Fibroblast of lung (primary cell): ENCODE measurements at regions not wholly inside any gene's neighbourhood (a gene's known extent, or its start where the extent isn't known, plus 50 kb on each side); places are given as distances from the start of the nearest gene placed in this dataset.

ENCODE experiments used
- DNase-seq, 2 donors: peaks; one replicate each; pipeline versions ENCODE4 v3.0.0 to v3.0.0-alpha.2; 2010; ENCODE audit warnings: low read depth in 2 of 2
- H2AFZ ChIP-seq: 2 replicates; pipeline ENCODE4 v1.5.1; 2012; ENCODE audit warnings: low read length, control low read depth, inconsistent platforms
- H3K27ac ChIP-seq: 2 replicates; pipeline ENCODE4 v1.5.1; 2011; ENCODE audit warnings: low read length, control low read depth; ENCODE audit not compliant: insufficient read depth
- H3K27me3 ChIP-seq: 2 replicates; pipeline ENCODE4 v1.5.1; 2011; ENCODE audit warnings: mild to moderate bottlenecking, low read length; ENCODE audit not compliant: control insufficient read depth, insufficient read depth
- H3K36me3 ChIP-seq: 2 replicates; pipeline ENCODE4 v1.5.1; 2011; ENCODE audit warnings: low read length; ENCODE audit not compliant: control insufficient read depth, insufficient read depth
- H3K4me1 ChIP-seq: 2 replicates; pipeline ENCODE4 v1.5.1; 2011; ENCODE audit warnings: low read length; ENCODE audit not compliant: control insufficient read depth, insufficient read depth; ENCODE audit errors: extremely low read depth
- H3K4me2 ChIP-seq: 2 replicates; pipeline ENCODE4 v1.5.1; 2011; ENCODE audit warnings: low read length, control low read depth; ENCODE audit not compliant: insufficient read depth; ENCODE audit errors: extremely low read depth
- H3K4me3 ChIP-seq, 4 experiments: fragments of 200-600 bp in 1 of 4; sonication (generic) in 1 of 4; replicated peaks in 1 of 4; 2 replicates each; pipeline ENCODE4 v1.5.1; 2011 to 2016; ENCODE audit warnings: low read length in 4 of 4, low read depth in 3 of 4, mild to moderate bottlenecking in 3 of 4, control low read depth in 2 of 4, inconsistent platforms in 1 of 4, mixed read lengths in 1 of 4; ENCODE audit not compliant: insufficient read depth in 1 of 4; ENCODE audit errors: control extremely low read depth in 1 of 4
- H3K79me2 ChIP-seq: 2 replicates; pipeline ENCODE4 v1.5.1; 2012; ENCODE audit warnings: mild to moderate bottlenecking, low read length, inconsistent platforms; ENCODE audit not compliant: control insufficient read depth, insufficient read depth
- H3K9ac ChIP-seq: 2 replicates; pipeline ENCODE4 v1.5.1; 2011; ENCODE audit warnings: mild to moderate bottlenecking, low read length, control low read depth; ENCODE audit not compliant: insufficient read depth
- H3K9me3 ChIP-seq: 2 replicates; pipeline ENCODE4 v1.5.1; 2012; ENCODE audit warnings: low read depth, low read length; ENCODE audit not compliant: control insufficient read depth, insufficient read depth
- H4K20me1 ChIP-seq: 2 replicates; pipeline ENCODE4 v1.5.1; 2011; ENCODE audit warnings: low read length; ENCODE audit not compliant: control insufficient read depth, insufficient read depth; ENCODE audit errors: extremely low read depth
- CTCF ChIP-seq, 2 donors: IDR thresholded peaks in 1 of 2; conservative IDR thresholded peaks in 1 of 2; 1 replicate in 1 of 2; 2 replicates in 1 of 2; pipeline ENCODE4 v1.5.1; 2011 to 2012; ENCODE audit warnings: low read length in 2 of 2, control low read depth in 1 of 2, inconsistent platforms in 1 of 2, low read depth in 1 of 2, mild to moderate bottlenecking in 1 of 2
- EZH2 ChIP-seq: IDR thresholded peaks from 2 replicates; pipeline ENCODE4 v1.5.1; 2012; ENCODE audit warnings: low read length, control low read depth, mild to moderate bottlenecking; ENCODE audit errors: missing control alignments

- no peaks in the 10 kb centered on the region for H3K4me1 ChIP-seq
- no peak overlapping the region for H3K4me3 ChIP-seq
- no peaks in the 10 kb centered on the region for H3K79me2 ChIP-seq
- no peaks in the 10 kb centered on the region for H3K9me3 ChIP-seq
- no peaks in the 10 kb centered on the region for H4K20me1 ChIP-seq
- no peaks in the 10 kb centered on the region for H3K36me3 ChIP-seq
- no peak for TF ChIP-seq CTCF (conservative IDR thresholded peaks at IDR 0.05 in 1 of 2, IDR thresholded peaks at IDR 0.05 in 1 of 2; ENCODE audit: low read depth in 1 of 2, low read length in 2 of 2)
- TF ChIP-seq EZH2, result no peak
- H3K27ac ChIP-seq, result no peak overlapping the region
- no peak overlapping the region for H3K4me2 ChIP-seq
- no peaks in the 10 kb centered on the region for H3K27me3 ChIP-seq
- DNase-seq, result no peak
- H2AFZ ChIP-seq, result no peak overlapping the region
- no peak overlapping the region for H3K9ac ChIP-seq
These were observed 92.9 kb upstream of the USP38 start for GRCh38 chr4:143091862-143092261.

GRCh38 chr4:143095447-143095846 lies 89.3 kb upstream of the USP38 start:
- no peak for TF ChIP-seq EZH2
- Histone ChIP-seq H3K79me2 (no peaks in the 10 kb centered on the region), H2AFZ (no peak overlapping the region)

GRCh38 chr4:143097751-143098150 lies 87.0 kb upstream of the USP38 start:
- H3K4me1 ChIP-seq, result no peaks in the 10 kb centered on the region
- no peaks in the 10 kb centered on the region for H3K79me2 ChIP-seq
- H2AFZ ChIP-seq, result no peak overlapping the region
- no peaks in the 10 kb centered on the region for H4K20me1 ChIP-seq
- H3K9ac ChIP-seq, result no peak overlapping the region
- H3K27ac ChIP-seq, result no peak overlapping the region
- H3K27me3 ChIP-seq, result no peaks in the 10 kb centered on the region
- DNase-seq, result no peak
- H3K4me2 ChIP-seq, result no peak overlapping the region
- H3K4me3 ChIP-seq, result no peak overlapping the region
- H3K36me3 ChIP-seq, result no peaks in the 10 kb centered on the region
- no peak for TF ChIP-seq CTCF (conservative IDR thresholded peaks at IDR 0.05 in 1 of 2, IDR thresholded peaks at IDR 0.05 in 1 of 2; ENCODE audit: low read depth in 1 of 2, low read length in 2 of 2)
- TF ChIP-seq EZH2, result no peak
- no peaks in the 10 kb centered on the region for H3K9me3 ChIP-seq

More at GRCh38 chr4:143095447-143095846, 89.3 kb upstream of the USP38 start:
- no peaks in the 10 kb centered on the region for H4K20me1 ChIP-seq
- no peak for DNase-seq
- no peaks in the 10 kb centered on the region for H3K27me3 ChIP-seq
- no peak overlapping the region for H3K4me3 ChIP-seq
- no peak overlapping the region for H3K9ac ChIP-seq
- H3K36me3 ChIP-seq, result no peaks in the 10 kb centered on the region
- no peak overlapping the region for H3K4me2 ChIP-seq
- H3K4me1 ChIP-seq, result no peaks in the 10 kb centered on the region
- no peaks in the 10 kb centered on the region for H3K9me3 ChIP-seq
- no peak overlapping the region for H3K27ac ChIP-seq
